GM18508 (cell line): ENCODE measurements at regions not wholly inside any gene's neighbourhood (a gene's known extent, or its start where the extent isn't known, plus 50 kb on each side); places are given as distances from the start of the nearest gene placed in this dataset.

Source experiments
- ATAC-seq: cut with Tn5 transposase; IDR thresholded peaks from one replicate; pipeline ENCODE4 v1.9.1; 2021; ENCODE audit warnings: moderate number of reproducible peaks; ENCODE audit not compliant: insufficient read depth, unreplicated experiment

DNA sequence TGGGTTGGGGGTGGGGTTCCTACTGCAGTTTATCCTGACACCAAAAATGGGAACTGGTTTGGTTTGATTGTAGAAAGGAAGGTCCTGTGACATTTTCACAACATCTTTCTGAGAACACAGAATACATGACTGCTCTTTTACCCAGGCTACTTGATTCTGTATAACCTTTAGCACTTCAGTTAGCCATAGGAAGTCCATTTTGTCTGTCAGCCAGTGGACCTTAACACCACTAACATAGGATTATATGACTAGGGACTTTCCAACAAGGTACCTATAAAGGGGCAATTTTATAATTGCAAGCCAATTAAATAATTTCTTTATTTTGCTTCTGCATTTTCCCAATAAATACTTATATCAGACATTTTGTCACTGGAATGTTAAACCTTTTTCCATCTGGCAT lies 489.2 kb upstream of the MIS18BP1 start:
- no peak for ATAC-seq

DNA sequence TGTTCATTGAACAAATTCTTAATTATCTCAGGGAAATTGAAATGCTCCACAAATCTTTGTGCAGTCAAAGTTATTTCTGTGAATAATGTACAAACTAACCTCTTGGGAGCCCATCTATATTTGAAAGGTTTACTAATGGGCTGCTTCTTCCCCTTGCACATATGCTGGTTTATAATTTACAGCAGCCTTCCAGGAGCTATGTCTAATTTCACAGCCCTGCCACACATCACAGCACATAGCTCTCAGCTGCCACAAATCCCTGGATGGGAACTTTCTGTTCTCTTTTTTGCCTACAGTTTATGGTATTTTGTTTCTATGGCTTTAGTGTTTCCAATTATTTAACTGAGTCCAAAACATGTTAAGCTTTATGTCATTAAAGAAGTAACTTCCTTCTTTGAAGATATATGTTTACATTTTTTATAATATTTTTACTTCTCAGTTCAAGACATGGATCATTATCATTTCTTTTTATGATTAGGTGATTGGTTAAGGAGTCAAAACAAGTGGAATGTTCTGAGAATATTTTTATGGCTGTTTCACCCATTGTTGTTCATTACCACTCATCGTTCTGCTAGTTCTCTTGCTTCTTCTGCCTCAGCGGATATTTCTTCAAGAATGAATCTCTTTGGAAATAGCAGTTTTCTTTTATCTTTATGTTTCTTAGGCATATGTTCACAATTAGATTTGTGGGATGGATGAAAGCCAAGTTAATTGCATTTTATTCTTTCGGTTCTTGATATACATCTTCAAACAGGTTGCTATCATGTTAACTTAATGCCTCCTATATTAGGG lies 475.6 kb upstream of the MIS18BP1 start:
- no peak for ATAC-seq

DNA sequence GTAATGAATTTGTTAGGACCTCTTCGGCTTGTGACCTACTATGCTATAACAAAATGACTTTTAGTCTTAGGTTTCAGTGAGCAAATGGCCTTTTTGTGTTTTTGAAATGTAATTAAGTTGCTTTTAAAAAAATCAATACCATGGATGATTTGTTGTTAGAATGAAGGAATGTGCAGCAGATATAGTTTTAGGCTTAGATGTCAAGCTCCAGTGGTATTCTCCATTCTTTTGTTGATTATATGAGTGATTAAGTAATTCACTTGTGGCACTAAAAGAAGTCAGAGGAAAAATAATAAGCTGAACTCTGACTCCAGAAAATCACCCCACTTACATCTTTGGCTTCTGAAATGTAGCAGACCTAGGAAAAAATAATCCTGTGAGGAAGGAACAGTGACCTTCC lies 474.1 kb upstream of the MIS18BP1 start:
- no peak for ATAC-seq

DNA sequence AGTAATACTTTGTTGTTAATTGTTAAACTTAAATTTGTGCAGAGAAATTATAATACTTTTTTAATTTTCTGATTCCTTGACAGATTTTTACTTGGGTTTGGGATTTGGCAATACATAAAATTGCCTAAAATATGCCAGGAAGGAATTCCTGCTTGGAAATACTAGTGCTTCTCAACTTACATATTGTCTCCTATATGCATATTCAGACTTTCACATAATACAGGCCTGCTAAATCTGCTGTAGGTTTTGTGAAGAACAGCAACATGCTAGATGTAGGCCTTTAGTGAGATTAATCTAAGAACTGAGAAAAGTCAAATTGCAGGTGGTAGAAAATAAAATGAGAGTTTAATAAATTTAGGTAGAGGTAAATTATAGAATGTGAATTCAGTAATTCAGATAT lies 468.5 kb upstream of the MIS18BP1 start:
- no peak for ATAC-seq

DNA sequence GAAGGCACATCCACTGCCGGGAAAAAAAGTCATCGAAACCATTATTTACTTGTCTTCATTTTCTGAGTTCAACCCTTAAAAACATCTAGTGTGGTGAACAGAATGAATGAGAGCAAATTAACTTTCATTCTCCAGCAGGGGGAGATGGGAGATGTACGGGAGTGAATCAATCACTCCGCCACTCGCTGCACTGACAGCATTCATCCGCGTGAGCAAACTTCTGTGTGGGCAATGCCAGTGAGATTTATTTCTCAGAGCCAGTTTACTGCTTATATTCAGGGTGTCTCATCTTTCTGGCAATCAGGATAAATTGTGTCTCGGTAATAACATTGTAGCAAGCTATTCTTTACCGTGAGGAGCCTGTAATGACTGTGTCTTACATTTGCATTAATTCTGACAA lies 463.6 kb upstream of the MIS18BP1 start:
- ATAC-seq = no peak

DNA sequence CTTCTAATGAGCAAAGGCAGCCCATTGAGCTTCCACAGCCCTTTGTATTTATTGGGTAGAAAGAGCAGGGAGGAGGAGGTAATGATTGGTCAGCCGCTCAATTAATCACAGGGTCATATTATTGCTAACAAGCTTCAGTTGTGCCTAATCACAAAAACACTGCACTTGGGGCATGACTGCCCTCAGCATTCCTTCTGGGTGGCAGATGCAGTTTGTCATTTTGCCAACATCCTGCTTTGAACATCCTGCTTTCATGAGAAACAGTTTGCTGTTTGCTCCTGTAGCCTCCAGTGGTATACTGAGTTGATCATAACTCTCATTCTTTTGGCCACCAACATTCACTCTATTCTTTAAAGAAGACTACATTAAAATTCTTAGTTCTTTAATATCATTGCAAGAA lies 462.9 kb upstream of the MIS18BP1 start:
- ATAC-seq = no peak

DNA sequence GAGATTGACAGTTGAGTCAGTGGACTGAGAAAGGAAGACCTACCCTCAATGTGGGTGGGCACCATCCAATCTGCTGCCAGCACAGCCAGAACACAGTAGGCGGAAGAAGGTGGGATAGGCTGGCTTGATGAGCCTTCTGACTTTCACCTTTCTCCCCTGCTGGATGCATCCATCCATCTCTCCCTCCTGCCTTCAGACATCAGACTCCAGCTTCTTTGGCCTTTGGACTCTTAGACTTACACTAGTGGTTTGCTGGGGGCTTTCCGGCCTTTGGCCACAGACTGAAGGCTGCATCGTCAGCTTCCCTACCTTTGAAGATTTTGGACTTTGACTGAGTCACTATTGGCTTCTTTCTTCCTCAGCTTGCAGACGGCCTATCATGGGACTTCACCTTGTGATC lies 456.5 kb upstream of the MIS18BP1 start:
- no peak for ATAC-seq

DNA sequence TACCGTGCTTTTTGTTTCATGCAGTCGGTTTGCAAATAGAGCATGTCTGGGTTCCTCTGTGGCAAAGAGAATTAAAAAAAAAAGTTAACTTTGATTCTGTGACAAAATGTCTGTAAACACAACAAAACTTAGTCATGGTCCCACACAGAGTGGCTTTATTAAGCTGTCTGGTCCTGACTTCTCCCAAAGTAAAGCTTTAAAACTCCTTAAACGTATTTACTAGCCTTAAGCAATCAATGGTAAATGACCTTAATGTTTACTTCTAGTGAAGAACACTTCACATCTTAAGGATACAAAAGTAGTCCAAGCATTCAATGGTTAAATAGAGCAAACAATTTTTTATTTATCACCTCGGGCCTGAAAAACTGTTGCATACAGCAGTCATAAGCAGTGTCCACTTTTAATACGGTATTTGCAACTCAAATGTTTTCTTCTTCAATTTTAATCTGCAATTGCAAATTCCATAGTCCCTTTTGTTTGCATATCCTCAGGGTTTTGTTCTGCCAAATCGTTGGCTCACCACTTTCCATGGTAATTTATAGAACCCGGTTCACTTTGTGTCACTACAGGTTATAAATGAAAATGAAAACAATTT lies 453.0 kb upstream of the MIS18BP1 start:
- no peak for ATAC-seq

DNA sequence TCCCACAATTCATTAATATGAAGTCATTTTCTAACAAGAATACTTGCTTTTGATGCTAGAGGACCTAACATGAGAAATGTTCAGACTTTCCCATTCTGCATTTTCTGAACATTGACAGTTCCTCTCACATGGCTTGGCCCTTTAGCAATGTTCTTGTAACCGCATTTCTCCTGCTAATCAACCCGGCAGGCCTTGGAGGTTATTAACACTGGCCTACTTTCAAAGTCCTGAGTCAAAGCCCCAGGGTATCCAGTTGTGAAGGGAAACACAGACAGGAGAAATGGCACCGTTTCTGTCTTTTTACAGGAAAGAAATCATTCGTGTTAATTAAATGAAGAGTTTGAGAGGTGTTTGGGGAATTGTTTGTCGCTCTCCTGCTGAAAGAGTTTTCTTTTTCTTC lies 446.5 kb upstream of the MIS18BP1 start:
- no peak for ATAC-seq

DNA sequence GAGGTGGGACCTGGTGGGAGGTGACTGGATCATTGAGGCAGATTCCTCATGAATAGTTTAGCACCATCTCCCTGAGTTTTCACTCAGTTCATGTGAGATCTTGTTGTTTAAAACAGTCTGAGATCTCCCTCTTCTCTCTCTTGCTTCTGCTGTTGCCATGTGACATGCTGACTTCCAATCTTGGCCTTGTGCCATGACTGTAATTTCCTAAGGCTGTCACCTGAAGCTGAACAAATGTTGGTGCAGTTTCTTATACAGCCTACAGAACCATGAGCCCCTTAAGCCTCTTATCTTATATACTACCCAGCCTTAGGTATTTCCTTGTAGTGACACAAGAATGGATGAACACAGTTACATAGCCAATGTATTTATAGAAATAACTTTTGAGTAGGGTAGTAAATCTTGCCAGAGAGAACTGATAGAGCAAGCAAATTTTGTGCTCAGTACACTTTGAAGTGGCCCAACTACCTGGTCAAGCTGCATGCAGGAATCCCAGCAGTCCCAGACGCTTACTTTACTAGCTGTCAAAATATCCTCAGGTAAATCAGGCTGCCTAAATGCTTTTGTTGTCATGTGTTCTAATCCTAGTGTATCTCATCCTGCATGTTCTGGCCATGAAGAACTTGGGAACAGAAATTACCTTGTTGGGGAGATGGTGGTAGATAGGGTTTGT lies 445.6 kb upstream of the MIS18BP1 start:
- no peak for ATAC-seq

DNA sequence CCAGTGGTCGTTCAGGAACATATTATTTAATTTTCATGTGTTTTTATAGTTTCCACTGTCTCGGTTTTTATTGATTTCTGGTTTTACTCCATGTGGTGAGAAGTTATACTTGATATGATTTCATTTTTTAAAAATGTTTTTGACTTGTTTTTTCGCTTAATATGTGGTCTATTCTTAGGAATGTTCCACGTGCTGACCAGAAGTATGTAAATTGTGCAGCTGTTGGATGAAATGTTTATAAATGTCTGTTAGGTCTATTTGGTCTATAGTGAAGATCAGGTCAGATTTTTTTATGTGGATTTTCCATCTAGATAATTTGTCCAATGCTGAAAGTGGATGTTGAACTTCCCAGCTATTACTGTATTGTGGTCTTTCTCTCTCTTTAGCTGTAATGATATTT lies 433.8 kb upstream of the MIS18BP1 start:
- no peak for ATAC-seq

DNA sequence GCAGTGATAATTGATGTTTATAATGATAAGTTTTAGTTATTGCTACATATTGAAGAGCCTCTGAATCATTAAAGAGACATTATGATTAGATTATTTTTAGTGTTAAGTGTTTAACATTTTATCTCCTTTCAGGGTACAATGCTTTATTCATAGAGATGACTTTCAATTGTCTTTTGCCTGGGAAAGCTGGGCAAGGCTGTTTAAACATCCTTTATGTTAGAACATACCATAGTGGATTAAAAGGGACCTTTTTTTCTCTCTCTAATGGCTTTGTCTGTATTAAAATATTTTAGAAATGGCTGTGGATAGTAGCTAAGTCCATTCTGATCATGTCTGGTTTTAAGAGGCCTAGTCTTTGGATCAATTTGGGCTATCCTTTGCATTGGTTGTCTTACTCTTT lies 427.5 kb upstream of the MIS18BP1 start:
- ATAC-seq = no peak

DNA sequence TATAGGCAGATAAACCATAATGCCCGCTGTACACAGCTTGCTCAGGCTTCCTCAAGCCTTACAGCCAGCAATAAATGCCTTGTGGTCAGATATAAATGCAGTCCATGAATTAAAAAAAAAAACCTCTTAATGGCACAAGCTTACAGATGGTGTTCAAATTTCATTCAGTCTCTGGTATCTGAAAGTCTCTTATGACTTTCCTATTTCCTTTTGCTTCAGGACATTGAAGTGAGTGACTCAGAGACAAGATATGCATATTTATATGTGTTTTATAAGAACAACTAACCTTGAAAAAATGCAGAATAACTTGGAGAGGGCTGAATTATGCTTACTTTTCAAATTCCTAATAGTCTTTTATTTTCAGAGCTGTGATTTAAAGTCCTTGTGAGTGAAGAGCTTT lies 426.9 kb upstream of the MIS18BP1 start:
- ATAC-seq = no peak

DNA sequence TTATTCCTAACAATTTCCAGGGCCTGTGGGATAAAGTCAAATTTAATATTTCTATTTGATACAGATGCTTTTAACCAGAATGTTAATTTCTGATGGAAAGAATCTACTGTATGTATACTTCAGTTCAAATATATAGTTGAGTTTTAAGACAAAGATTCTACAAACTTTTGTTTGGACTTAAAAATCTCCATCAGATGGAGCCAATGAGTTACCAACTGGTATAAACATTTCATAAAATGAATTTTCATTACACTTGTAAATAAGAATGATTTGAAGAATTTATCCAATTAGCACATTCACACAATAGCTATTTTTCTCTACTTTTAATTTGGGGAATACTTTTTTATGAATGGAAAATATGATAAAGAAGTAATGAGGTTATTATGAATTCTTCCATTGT lies 425.2 kb upstream of the MIS18BP1 start:
- ATAC-seq = no peak

DNA sequence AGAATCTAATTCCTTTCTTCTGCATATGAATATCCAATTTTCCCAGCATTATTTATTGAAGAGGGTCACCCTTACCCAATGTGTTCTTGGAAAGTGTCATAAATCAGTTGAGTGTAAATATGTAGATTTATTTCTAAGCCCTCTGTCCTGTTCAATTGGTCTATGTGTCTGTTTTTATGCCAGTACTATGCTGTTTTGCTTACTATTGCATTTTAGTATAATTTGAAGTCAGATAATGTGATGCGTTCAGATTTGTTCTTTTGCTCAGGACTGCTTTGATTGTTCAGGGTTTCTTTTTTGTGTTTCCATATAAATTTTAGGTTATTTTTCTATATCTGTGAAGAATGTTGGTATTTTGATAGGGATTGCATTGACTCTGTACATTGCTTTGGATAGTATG lies 420.4 kb upstream of the MIS18BP1 start:
- no peak for ATAC-seq

DNA sequence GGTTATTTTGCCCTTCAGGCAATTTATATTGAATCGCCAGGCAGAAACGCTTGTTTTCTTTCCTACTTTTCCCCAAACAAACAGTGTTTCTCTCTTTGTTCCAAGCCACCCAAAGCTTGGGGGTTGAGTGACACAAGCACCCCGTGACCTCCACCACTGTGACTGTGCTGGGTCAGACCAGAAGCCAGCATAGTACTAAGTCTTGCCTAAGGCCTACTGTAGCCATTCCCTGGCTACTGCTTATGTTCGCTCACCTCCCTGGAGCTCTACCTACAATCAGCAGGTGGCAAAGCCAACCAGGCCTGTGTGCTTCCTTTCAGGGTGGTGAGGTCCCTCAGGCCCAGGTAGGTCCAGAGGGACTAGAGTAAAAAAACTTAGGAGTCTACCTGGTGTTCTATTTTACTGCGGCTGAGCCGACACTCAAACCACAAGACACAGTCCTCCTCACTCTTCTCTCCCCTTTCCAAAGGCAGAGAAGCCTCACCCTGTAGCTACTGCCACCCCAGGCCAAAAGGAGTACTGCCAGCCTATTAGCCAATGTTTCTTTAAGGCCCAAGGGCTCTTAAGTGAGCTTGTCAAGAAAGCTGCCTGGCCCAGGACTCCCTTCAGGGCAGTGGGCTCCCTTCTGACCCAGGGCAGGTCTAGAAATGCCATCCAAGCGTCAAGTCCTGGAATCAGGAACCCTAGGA lies 411.8 kb upstream of the MIS18BP1 start:
- ATAC-seq = no peak

DNA sequence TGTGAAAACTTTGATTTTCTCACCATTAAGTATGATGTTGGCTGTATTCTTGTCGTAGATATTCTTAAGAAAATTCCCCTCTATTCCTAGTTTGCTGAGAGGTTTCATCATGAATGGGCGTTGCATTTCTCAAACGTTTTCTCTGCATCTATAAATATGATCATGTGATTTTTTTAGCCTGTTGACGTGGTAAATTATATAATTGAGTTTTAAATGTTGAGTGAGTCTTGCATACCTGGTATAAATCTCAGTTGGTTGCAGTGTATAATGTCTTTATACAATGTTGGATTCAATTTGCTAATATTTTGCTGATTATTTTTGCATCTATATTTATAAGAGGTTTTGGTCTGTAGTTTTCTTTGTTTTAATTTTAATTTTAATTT lies 405.9 kb upstream of the MIS18BP1 start:
- no peak for ATAC-seq

DNA sequence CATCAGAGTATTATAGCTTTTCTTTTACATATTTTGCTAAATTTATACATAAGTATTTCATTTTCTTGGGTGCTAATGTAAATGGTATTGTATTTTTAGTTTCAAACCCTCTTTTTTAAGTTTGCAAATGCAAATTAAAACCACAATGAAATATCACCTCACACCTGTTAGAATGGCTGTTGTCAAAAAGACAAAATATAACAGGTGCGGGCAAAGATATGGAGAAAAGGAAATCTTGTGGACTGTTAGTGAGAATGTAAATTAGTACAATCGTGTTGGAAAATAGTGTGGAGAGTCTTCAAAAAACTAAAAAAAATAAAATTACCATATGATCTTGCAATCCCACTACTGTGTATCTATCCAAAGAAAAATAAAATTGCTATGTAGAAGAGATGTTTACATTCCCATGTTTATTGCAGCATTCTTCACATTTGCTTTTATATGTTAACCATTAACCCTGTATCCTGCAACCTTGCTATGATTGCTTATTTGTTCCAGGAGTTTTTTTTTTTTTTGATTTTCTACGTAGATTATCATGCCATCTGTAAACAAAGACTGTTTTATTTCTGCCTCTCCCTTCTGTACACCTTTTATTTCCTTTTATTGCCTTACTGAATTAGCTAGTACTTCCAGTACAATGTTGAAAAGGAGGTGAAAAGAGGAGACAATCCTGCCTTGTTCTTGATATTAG lies 405.4 kb upstream of the MIS18BP1 start:
- no peak for ATAC-seq

DNA sequence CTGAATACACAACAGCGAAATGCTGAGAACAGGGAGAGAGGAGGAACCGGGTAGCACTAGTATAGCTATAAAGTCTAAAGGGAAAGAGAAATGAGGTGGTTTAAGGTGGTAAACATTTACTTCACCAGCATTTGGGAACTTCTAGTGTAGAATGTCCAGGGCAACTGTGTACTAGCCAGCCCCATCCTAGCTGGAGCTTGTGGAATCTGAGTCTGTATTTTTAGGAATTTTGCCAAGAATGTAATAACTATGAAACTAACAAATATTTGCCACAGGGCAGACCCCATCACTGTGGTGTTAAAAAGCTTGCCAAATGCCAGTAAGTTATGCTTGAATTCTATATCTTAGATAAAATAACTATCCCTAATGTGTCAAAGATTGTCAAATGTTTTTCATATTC lies 398.9 kb upstream of the MIS18BP1 start:
- ATAC-seq = no peak

DNA sequence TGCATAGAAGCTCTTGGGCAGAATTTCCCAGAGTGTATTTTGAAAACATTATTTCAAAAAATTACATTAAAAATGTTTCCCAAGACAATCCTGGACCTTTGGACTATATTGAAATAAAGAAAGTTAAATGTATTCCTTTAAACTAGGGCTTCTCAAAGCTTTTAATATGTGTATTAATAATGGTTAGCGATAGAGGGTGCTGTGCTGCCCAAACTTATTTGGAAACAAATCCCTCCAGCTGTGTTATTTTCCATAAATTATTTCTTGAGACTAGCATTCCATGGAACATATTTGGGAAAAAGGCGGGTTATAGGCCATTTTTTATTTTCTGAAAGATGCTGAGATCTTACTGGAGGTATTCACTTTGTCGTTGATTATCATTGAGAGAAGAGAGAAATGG lies 397.8 kb upstream of the MIS18BP1 start:
- no peak for ATAC-seq

DNA sequence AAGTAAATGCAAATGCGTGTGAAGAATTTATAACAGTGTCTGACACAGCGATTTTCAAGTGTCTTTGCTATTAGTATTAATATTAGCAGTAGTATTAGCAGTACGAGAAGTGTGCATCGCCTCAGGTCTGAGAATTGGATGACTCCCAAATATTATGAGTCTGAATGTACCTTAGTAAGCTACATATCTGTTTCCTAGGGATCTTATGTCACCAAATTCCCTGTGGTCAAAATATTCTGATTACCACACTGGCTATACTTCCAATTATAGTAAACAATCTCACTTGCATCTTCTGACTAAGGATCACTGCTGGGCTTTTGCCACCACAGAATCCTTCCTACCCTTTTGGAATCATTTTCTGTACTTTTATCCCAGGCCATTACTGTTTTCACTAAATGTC lies 396.0 kb upstream of the MIS18BP1 start:
- no peak for ATAC-seq
